LNCAP (cell line): ENCODE measurements at regions not wholly inside any gene's neighbourhood (a gene's known extent, or its start where the extent isn't known, plus 50 kb on each side); places are given as distances from the start of the nearest gene placed in this dataset.

Source experiments
- TF ChIP-seq, protein P1 (sequence below): fragments of 450-650 bp; IDR thresholded peaks from 2 replicates; pipeline ENCODE4 v1.5.1; 2017; ENCODE audit warnings: mild to moderate bottlenecking

DNA sequence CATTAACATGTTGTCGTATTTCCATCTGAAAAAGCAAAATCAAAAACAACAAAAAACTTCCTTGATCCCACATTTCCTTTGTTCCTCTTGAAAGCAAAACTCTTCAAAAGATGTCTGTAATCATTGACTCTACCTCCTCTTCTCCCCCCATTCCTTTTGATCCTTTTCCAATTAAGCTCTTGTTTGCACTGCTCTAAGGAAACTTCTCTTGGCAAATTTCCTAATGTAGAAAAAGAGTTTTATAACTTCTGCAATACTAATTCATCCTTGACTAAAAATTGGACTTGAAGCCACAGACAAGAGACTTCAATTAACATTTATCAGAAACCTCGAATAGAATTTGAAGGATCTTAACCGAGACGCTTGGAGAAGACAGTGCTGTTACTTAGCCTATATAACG is 317.1 kb upstream of the SEMA3C start:
- TF ChIP-seq, protein P1, sequence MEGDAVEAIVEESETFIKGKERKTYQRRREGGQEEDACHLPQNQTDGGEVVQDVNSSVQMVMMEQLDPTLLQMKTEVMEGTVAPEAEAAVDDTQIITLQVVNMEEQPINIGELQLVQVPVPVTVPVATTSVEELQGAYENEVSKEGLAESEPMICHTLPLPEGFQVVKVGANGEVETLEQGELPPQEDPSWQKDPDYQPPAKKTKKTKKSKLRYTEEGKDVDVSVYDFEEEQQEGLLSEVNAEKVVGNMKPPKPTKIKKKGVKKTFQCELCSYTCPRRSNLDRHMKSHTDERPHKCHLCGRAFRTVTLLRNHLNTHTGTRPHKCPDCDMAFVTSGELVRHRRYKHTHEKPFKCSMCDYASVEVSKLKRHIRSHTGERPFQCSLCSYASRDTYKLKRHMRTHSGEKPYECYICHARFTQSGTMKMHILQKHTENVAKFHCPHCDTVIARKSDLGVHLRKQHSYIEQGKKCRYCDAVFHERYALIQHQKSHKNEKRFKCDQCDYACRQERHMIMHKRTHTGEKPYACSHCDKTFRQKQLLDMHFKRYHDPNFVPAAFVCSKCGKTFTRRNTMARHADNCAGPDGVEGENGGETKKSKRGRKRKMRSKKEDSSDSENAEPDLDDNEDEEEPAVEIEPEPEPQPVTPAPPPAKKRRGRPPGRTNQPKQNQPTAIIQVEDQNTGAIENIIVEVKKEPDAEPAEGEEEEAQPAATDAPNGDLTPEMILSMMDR, result no peak

DNA sequence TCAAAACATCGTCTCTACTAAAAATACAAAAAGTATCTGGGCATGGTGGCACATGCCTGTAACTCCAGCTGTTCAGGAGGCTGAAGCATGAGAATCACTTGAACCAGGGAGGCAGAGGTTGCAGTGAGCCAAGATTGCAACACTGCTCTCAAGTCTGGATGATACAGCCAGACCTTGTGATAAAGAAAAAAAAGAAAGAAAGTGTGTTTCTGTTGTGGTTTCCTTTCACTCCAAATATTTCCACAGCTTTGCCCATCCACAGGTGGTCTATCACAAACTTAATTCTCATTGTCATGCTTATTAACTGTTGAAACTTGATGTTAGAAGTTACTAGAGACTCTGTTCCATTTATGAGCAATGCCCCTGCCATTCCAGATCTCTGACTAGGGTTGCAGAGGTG is 316.0 kb upstream of the SEMA3C start:
- TF ChIP-seq, protein P1, result no peak

DNA sequence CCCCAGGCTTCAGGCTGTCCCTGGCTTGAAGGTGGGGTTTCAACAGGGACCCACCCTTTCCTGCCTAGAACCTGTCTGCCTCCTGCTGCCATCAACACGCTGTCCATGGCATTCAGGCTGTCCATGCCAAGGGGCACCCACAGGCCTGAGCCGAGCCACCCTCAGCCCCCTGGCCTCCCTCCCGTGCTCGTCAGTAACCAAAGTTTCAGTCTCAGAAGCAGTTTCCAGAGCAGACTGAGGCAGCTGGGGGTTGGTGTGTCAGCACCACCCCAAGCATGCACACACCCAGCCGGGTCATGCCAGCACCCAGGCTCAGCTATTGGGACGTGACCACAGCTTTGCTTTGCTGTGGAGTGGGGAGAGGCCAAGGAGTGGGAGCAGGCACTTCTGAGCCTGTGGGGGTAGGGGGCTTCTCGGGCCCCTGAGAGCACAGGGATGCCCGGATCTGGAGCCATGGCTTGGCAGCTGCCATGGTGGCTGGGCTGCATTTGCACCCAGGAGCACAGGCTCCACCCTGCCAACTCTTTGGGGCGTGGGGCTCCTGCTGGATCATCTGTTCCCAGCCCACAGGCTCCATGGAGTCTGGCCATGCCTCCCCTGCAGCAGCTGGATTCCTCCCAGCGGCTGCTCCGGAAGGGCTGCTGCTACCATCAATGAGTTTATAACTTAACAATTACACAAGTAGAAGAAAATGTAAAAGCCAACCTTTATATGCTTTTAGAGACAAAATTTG is 314.5 kb upstream of the SEMA3C start:
- TF ChIP-seq, protein P1, result no peak

DNA sequence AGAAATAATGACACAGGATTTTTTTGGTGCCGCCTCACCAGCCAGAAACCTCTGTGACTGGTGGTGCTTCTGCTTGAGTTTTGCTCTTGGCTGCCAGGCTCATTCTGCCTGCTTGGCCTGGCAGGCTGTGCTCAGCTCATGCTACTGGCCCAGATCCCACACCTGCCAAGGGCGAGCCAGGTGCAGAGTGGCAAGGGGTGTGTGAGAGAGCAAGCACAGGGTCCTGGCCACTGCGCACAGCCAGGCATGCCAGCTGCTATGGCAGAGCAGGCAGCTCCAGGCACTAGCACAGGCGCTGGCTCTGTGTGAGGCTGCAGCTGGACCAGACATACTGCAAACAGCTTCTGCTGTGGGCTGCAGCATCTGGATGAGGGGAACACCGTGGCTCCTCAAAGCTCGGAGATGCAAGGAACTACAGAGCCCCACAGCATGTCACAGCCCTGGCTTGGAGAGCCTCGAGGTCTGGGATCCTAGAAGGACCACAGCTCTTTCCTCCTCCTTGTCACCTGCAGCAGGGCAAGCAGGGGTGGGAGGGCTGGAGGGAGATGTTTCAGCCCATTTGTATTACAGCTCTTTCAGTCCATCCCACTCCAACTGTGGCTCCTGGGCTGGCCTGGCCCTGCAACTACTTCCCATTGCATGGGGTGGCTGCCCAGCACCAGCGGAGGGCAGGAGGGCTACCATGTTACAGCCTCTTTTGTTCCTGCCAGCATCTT is 313.4 kb upstream of the SEMA3C start:
- TF ChIP-seq, protein P1, result no peak

DNA sequence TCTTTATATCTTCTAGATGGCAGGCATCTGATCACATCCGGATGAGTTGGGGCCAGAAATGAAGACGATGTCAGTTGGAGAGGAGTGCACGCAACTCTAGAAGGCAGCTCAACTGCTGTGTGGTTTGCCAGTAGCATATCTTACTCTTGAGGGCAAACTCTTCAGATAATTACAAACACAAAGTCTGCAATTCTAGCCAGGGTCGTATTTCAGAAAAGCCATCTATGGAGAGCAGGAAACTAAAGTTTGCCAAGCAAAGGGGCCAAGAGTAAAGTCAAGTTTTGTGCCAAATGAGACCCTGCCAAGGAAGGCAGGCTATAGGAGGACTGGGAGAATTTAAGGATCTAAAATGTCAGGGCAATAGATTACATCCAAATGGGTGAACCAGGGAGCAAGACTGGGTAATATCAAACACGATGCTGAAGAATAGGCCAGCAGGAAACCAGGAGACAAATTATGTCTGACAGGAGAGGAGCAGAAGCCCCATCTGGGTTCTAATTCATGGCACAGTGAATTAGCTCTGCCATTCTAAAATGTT is 312.5 kb upstream of the SEMA3C start:
- TF ChIP-seq, protein P1, result no peak

DNA sequence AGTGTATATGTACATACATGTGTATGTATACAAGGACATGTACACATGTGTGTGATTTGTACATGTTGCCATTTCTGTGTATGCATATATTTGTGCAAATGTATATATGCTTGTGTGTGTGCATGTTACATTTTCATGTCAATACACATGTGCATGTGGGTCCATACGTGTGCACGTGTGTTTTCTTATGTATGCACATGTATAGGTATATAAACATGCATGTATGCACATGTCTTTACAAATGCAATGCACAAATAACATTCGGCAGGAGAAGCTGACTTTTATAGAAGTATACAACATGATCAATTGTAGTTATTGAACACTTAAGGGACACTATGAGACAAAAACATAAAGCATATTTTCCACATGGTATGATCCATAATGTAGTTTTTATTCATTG is 307.4 kb upstream of the SEMA3C start:
- TF ChIP-seq, protein P1, result no peak

DNA sequence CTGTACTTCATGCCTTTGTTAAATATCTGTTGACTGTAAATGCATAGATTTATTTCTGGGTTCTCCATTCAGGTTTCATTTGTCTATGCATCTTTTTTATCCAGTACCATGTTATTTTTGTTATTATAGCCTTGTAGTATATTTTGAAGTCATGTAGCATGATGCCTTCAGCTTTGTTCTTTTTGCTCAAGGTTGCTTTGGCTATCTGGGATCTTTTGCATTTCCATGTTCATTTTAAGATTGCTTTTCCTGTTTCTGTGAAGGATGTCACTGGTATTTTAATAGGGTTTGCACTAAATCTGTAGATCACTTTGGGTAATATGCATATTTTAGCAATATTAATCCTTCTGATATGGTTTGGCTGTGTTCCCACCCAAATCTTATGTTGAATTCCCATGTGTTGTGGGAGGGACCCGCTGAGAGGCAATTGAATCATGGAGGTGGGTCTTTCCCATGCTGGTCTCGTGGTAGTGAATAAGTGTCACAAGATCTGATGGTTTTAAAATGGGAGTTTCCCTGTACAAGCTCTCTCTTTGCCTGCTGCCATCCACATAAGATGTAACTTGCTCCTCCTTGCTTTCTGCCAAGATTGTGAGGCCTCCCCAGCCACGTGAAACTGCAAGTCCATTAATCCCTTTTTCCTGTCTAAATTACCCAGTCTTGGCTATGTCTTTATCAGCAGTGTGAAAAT is 302.8 kb upstream of the SEMA3C start:
- TF ChIP-seq, protein P1, result no peak
